K562 (cell line): ENCODE measurements at regions not wholly inside any gene's neighbourhood (a gene's known extent, or its start where the extent isn't known, plus 50 kb on each side); places are given as distances from the start of the nearest gene placed in this dataset.

Experiments
- CUX1 ChIP-seq: fragments of 200-800 bp; sonication (Bioruptor generic); IDR thresholded peaks from 2 replicates; pipeline ENCODE4 v1.6.1; 2016; ENCODE audit warnings: missing genetic modification characterization, missing compliant biosample characterization
- EP300 ChIP-seq: IDR thresholded peaks from 2 replicates; pipeline ENCODE4 v1.6.1; 2012; ENCODE audit warnings: low read length, improper control_type of control experiment
- KLF1 ChIP-seq: fragments of 450-650 bp; IDR thresholded peaks from 2 replicates; pipeline ENCODE4 v1.6.1; 2016; ENCODE audit warnings: missing genetic modification characterization, missing compliant biosample characterization
- MEF2A ChIP-seq: IDR thresholded peaks from 2 replicates; pipeline ENCODE4 v1.6.1; 2011; ENCODE audit warnings: low read depth, mild to moderate bottlenecking, low read length, moderate library complexity; ENCODE audit not compliant: control insufficient read depth
- RERE ChIP-seq: sonication (generic); formaldehyde crosslinking; IDR thresholded peaks from 2 replicates; pipeline ENCODE4 v1.8.0; 2023; ENCODE audit warnings: missing genetic modification reagents, mild to moderate bottlenecking, borderline replicate concordance
- SRSF9 ChIP-seq: fragments of 200-400 bp; formaldehyde crosslinking; IDR thresholded peaks from 2 replicates; pipeline ENCODE4 v1.6.1; 2017; ENCODE audit warnings: low read depth, low read length, borderline replicate concordance
- ZFP91 ChIP-seq: sonication (generic); formaldehyde crosslinking; IDR thresholded peaks from 2 replicates; pipeline ENCODE4 v1.8.0; 2022; ENCODE audit warnings: mild to moderate bottlenecking, missing genetic modification reagents
- TF ChIP-seq, protein P1 (sequence below): fragments of 250-450 bp; sonication (Bioruptor Pico); IDR thresholded peaks from 2 replicates; pipeline ENCODE4 v1.4.0; 2020

DNA sequence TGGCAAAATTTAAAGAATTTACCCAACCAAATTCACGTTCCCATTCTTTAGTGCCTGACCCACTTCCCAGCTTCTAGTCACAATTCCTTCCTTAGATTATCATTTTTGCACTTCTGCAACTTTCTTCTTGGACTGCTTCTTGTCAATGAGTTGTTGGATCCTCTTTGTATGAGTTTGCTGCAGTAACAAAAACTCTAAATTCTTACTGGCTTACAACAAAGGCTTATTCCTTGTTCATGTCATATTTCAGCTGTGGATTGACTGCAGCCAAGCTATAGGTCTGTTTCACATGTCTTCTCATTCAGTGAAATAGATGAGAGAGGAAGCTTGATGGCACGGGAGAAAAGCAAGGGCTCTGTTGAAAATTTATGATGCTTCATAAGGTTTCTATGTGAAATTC is 50.4 kb upstream of the TGFBR2 start (continued):
- no peak for TF ChIP-seq CUX1 (CRISPR knock-in tag)
- TF ChIP-seq, protein P1, sequence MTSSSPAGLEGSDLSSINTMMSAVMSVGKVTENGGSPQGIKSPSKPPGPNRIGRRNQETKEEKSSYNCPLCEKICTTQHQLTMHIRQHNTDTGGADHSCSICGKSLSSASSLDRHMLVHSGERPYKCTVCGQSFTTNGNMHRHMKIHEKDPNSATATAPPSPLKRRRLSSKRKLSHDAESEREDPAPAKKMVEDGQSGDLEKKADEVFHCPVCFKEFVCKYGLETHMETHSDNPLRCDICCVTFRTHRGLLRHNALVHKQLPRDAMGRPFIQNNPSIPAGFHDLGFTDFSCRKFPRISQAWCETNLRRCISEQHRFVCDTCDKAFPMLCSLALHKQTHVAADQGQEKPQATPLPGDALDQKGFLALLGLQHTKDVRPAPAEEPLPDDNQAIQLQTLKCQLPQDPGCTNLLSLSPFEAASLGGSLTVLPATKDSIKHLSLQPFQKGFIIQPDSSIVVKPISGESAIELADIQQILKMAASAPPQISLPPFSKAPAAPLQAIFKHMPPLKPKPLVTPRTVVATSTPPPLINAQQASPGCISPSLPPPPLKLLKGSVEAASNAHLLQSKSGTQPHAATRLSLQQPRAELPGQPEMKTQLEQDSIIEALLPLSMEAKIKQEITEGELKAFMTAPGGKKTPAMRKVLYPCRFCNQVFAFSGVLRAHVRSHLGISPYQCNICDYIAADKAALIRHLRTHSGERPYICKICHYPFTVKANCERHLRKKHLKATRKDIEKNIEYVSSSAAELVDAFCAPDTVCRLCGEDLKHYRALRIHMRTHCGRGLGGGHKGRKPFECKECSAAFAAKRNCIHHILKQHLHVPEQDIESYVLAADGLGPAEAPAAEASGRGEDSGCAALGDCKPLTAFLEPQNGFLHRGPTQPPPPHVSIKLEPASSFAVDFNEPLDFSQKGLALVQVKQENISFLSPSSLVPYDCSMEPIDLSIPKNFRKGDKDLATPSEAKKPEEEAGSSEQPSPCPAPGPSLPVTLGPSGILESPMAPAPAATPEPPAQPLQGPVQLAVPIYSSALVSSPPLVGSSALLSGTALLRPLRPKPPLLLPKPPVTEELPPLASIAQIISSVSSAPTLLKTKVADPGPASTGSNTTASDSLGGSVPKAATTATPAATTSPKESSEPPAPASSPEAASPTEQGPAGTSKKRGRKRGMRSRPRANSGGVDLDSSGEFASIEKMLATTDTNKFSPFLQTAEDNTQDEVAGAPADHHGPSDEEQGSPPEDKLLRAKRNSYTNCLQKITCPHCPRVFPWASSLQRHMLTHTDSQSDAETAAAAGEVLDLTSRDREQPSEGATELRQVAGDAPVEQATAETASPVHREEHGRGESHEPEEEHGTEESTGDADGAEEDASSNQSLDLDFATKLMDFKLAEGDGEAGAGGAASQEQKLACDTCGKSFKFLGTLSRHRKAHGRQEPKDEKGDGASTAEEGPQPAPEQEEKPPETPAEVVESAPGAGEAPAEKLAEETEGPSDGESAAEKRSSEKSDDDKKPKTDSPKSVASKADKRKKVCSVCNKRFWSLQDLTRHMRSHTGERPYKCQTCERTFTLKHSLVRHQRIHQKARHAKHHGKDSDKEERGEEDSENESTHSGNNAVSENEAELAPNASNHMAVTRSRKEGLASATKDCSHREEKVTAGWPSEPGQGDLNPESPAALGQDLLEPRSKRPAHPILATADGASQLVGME: no peak
- no peak for TF ChIP-seq ZFP91 (CRISPR knock-in tag)
- no peak for TF ChIP-seq MEF2A
- TF ChIP-seq SRSF9: no peak
- TF ChIP-seq RERE: no peak
- TF ChIP-seq EP300: no peak
- TF ChIP-seq KLF1 (tag): no peak
